Dendritic cell treated with granulocyte-macrophage colony-stimulating factor and Interleukin-4, amounts not matched to agents 40 ng/mL and 50 ng/mL, for 4 days (primary cell): ENCODE measurements at regions not wholly inside any gene's neighbourhood (a gene's known extent, or its start where the extent isn't known, plus 50 kb on each side); places are given as distances from the start of the nearest gene placed in this dataset.
"Not testable (repeated sequence)": the region's sequence is repeated elsewhere in the genome, so short reads cannot be mapped to it uniquely, and the experiment has no call there.

Source experiments
- H3K27ac Mint-ChIP-seq: one replicate; pipeline ENCODE4 v1.8.0; 2022; ENCODE audit warnings: mild to moderate bottlenecking, mixed read lengths
- H3K27me3 Mint-ChIP-seq: one replicate; pipeline ENCODE4 v1.8.0; 2022; ENCODE audit warnings: mild to moderate bottlenecking, mixed read lengths
- H3K36me3 Mint-ChIP-seq: one replicate; pipeline ENCODE4 v1.8.0; 2022; ENCODE audit warnings: low read depth, mixed read lengths
- H3K4me1 Mint-ChIP-seq: one replicate; pipeline ENCODE4 v1.8.0; 2022; ENCODE audit warnings: low read depth, mixed read lengths
- H3K4me3 Mint-ChIP-seq: one replicate; pipeline ENCODE4 v1.8.0; 2022; ENCODE audit warnings: mild to moderate bottlenecking, moderate library complexity, mixed read lengths
- H3K9me3 Mint-ChIP-seq: one replicate; pipeline ENCODE4 v1.8.0; 2022; ENCODE audit warnings: mixed read lengths
- intact Hi-C: fragments of 100-400 bp; cut with micrococcal nuclease; formaldehyde crosslinking; loops from one replicate; pipeline ENCODE4 v1.15.0; 2022

- H3K27ac Mint-ChIP-seq, intact Hi-C loops, H3K36me3 Mint-ChIP-seq, H3K4me3 Mint-ChIP-seq, H3K4me1 Mint-ChIP-seq, H3K27me3 Mint-ChIP-seq: not testable (repeated sequence)
- peaks cover 48% of the 10 kb centered on the region for H3K9me3 Mint-ChIP-seq
These were observed 624.8 kb downstream of the ZNF37A start for GRCh38 chr10:38718972-38719371.

- no peak overlapping the region for H3K27ac Mint-ChIP-seq
- intact Hi-C loops: no loop called here
These were observed 635.9 kb downstream of the ZNF37A start for GRCh38 chr10:38730076-38730475.

DNA sequence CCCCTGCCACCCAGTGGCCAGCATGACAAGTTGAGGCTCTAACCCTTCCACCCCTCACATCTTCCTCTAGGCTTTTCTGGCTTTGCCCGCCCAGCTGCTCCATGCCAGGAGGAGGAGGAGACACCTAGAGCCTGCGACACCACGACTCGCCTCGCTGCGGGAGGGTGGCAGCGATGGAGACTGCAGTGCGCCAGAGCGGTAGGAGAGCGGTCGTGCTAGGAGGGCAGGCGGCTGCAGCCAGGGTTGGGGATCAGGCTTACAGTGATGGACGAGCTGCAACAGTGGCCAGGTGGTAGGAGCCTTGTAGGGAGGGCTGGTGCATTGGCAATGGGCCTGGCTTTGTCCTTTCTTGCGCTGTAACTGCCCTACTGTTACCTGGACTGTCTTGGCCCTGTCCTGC is 642.5 kb downstream of the ZNF37A start:
- H3K9me3 Mint-ChIP-seq: peaks cover 64% of the 10 kb centered on the region
- H3K36me3 Mint-ChIP-seq, H3K4me1 Mint-ChIP-seq, H3K4me3 Mint-ChIP-seq, H3K27ac Mint-ChIP-seq, H3K27me3 Mint-ChIP-seq, intact Hi-C loops: not testable (repeated sequence)

More at GRCh38 chr10:38730076-38730475, 635.9 kb downstream of the ZNF37A start:
- no peaks in the 10 kb centered on the region for H3K36me3 Mint-ChIP-seq
- H3K27me3 Mint-ChIP-seq: no peaks in the 10 kb centered on the region
- H3K9me3 Mint-ChIP-seq: peaks cover 26% of the 10 kb centered on the region
- H3K4me3 Mint-ChIP-seq: no peak overlapping the region
- no peaks in the 10 kb centered on the region for H3K4me1 Mint-ChIP-seq

GRCh38 chr10:38737224-38737623 is 643.1 kb downstream of the ZNF37A start:
- peaks cover 66% of the 10 kb centered on the region for H3K9me3 Mint-ChIP-seq
- H3K27me3 Mint-ChIP-seq, intact Hi-C loops, H3K4me1 Mint-ChIP-seq, H3K4me3 Mint-ChIP-seq, H3K27ac Mint-ChIP-seq, H3K36me3 Mint-ChIP-seq: not testable (repeated sequence)

GRCh38 chr10:38738011-38738410 is 643.9 kb downstream of the ZNF37A start:
- H3K27me3 Mint-ChIP-seq, H3K36me3 Mint-ChIP-seq, intact Hi-C loops, H3K4me3 Mint-ChIP-seq, H3K4me1 Mint-ChIP-seq, H3K27ac Mint-ChIP-seq: not testable (repeated sequence)
- peaks cover 66% of the 10 kb centered on the region for H3K9me3 Mint-ChIP-seq

GRCh38 chr10:38739011-38739775 is 645.1 kb downstream of the ZNF37A start:
- H3K4me1 Mint-ChIP-seq, H3K36me3 Mint-ChIP-seq, H3K4me3 Mint-ChIP-seq, H3K27me3 Mint-ChIP-seq, intact Hi-C loops, H3K27ac Mint-ChIP-seq: not testable (repeated sequence)
- H3K9me3 Mint-ChIP-seq: peaks cover 66% of the 10 kb centered on the region

DNA sequence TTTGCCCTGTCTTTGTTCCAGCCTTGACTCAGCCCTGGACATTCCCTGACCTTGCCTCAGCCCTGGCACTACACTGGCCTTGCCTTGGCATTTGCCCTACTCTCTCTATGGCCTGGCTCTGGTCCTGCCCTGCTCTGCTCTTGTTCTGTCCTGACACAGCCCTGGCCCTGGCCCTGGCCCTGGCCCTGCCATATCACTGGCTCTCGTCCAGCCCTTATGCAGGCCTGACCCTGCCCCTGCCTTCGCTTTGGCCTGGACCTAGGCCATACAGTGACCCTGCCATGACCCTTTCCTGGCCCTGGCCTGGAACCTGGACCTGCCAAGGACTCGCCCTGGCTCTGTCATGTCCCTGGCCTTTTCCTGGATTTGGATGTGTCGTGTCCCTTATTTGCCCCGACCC is 646.0 kb downstream of the ZNF37A start:
- Mint-ChIP-seq H3K9me3 (peaks cover 61% of the 10 kb centered on the region), H3K27ac (no peak overlapping the region), H3K4me1 (no peaks in the 10 kb centered on the region), H3K4me3 (no peak overlapping the region), H3K27me3 (no peaks in the 10 kb centered on the region), H3K36me3 (no peaks in the 10 kb centered on the region)
- intact Hi-C loops: no loop called here

- Mint-ChIP-seq H3K4me3 (no peak overlapping the region), H3K27ac (no peak overlapping the region), H3K9me3 (peaks cover 50% of the 10 kb centered on the region), H3K27me3 (no peaks in the 10 kb centered on the region), H3K4me1 (no peaks in the 10 kb centered on the region), H3K36me3 (no peaks in the 10 kb centered on the region)
- intact Hi-C loops: no loop called here
These were observed 647.1 kb downstream of the ZNF37A start for GRCh38 chr10:38741226-38741625.

- intact Hi-C loops: not testable (repeated sequence)
These were observed 650.3 kb downstream of the ZNF37A start for GRCh38 chr10:38744446-38744845.

GRCh38 chr10:38746065-38746464 is 651.9 kb downstream of the ZNF37A start:
- H3K27me3 Mint-ChIP-seq, H3K36me3 Mint-ChIP-seq, H3K9me3 Mint-ChIP-seq, H3K4me1 Mint-ChIP-seq, intact Hi-C loops, H3K4me3 Mint-ChIP-seq, H3K27ac Mint-ChIP-seq: not testable (repeated sequence)

More at GRCh38 chr10:38744446-38744845, 650.3 kb downstream of the ZNF37A start:
- H3K4me1 Mint-ChIP-seq, H3K27ac Mint-ChIP-seq, H3K36me3 Mint-ChIP-seq, H3K27me3 Mint-ChIP-seq, H3K4me3 Mint-ChIP-seq: not testable (repeated sequence)
- peaks cover 17% of the 10 kb centered on the region for H3K9me3 Mint-ChIP-seq
